ENCODE measurements at regions not wholly inside any gene's neighbourhood (a gene's known extent, or its start where the extent isn't known, plus 50 kb on each side); places are given as distances from the start of the nearest gene placed in this dataset.

GRCh38 chr4:73683456-73683855 is 56.9 kb upstream of the CXCL8 start:
- TF ChIP-seq EZH2 (IDR thresholded peaks at IDR 0.05; ENCODE audit: insufficient read depth, low read length) (no peak), CTCF (IDR thresholded peaks at IDR 0.05; ENCODE audit: insufficient read depth, low read depth, low read length) (no peak)
